BJ (cell line): ENCODE measurements at regions not wholly inside any gene's neighbourhood (a gene's known extent, or its start where the extent isn't known, plus 50 kb on each side); places are given as distances from the start of the nearest gene placed in this dataset.

ENCODE experiments used
- CTCF ChIA-PET: fragments of 350-600 bp; formaldehyde crosslinking; extraction: SDS; loops from one replicate; lab custom pipeline; 2021; ENCODE audit warnings: antibody characterized with exemption, inconsistent platforms; lab: Yijun Ruan, JAX
- POLR2A ChIA-PET: fragments of 300-600 bp; sonication (Branson Sonifier 250); formaldehyde crosslinking; extraction: SDS; loops from one replicate; lab custom pipeline; 2021; ENCODE audit warnings: antibody characterized with exemption; lab: Charles Lee
- DNase-seq: peaks from one replicate; pipeline ENCODE4 v3.0.0-alpha.2; 2011; ENCODE audit warnings: low read depth
- H3K27me3 ChIP-seq: 2 replicates; pipeline ENCODE4 v1.6.0; 2011; ENCODE audit warnings: low read length; ENCODE audit not compliant: control insufficient read depth, insufficient read depth
- H3K36me3 ChIP-seq: 2 replicates; pipeline ENCODE4 v1.5.1; 2011; ENCODE audit warnings: low read length; ENCODE audit not compliant: control insufficient read depth, insufficient read depth
- H3K4me3 ChIP-seq: 2 replicates; pipeline ENCODE4 v1.5.1; 2011; ENCODE audit warnings: low read depth, mild to moderate bottlenecking, control low read depth, low read length
- TF ChIP-seq, protein P1 (sequence below): IDR thresholded peaks from 2 replicates; pipeline ENCODE4 v1.5.1; 2011; ENCODE audit warnings: low read depth, mild to moderate bottlenecking, control low read depth, inconsistent platforms, low read length, moderate library complexity; ENCODE audit not compliant: insufficient read depth

GRCh38 chr12:67001251-67001650 is 267.9 kb upstream of the CAND1 start:
- POLR2A ChIA-PET: no interaction called here
- TF ChIP-seq, protein P1, sequence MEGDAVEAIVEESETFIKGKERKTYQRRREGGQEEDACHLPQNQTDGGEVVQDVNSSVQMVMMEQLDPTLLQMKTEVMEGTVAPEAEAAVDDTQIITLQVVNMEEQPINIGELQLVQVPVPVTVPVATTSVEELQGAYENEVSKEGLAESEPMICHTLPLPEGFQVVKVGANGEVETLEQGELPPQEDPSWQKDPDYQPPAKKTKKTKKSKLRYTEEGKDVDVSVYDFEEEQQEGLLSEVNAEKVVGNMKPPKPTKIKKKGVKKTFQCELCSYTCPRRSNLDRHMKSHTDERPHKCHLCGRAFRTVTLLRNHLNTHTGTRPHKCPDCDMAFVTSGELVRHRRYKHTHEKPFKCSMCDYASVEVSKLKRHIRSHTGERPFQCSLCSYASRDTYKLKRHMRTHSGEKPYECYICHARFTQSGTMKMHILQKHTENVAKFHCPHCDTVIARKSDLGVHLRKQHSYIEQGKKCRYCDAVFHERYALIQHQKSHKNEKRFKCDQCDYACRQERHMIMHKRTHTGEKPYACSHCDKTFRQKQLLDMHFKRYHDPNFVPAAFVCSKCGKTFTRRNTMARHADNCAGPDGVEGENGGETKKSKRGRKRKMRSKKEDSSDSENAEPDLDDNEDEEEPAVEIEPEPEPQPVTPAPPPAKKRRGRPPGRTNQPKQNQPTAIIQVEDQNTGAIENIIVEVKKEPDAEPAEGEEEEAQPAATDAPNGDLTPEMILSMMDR: no peak
- DNase-seq: no peak
- no peaks in the 10 kb centered on the region for H3K27me3 ChIP-seq
- no peaks in the 10 kb centered on the region for H3K36me3 ChIP-seq
- CTCF ChIA-PET: interaction anchor here (1.2 kb wide), 1 partner anchor 20 kb away, joined by 3 read pairs; no protein-coding TSS in a partner anchor
- no peak overlapping the region for H3K4me3 ChIP-seq

DNA sequence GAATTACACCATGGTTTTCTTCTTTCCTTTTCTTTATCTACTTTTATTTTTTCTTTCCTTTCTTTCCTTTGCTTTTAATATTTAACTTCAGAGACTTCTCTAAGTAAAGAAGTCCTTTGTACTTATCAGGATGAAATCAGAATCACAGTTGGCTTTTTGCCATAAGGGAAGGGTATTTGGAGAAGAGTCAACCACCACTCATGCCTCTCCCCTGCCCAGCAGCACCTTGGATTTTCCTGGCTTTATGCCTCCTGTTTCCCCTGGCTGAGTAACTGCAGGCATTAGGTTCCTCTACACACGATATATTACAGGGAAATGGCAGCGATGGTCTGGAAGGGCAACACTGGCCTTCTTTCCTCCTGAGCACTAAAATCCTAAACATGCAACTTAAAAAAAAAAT is 266.4 kb upstream of the CAND1 start:
- CTCF ChIA-PET: no interaction called here
- TF ChIP-seq, protein P1: no peak
- no peaks in the 10 kb centered on the region for H3K27me3 ChIP-seq
- POLR2A ChIA-PET: no interaction called here
- no peak overlapping the region for H3K4me3 ChIP-seq
- DNase-seq: no peak
- H3K36me3 ChIP-seq: no peaks in the 10 kb centered on the region

GRCh38 chr12:67006610-67007009 is 262.5 kb upstream of the CAND1 start:
- ChIA-PET POLR2A (no interaction called here), CTCF (no interaction called here)
- Histone ChIP-seq H3K4me3 (no peak overlapping the region), H3K27me3 (no peaks in the 10 kb centered on the region), H3K36me3 (no peaks in the 10 kb centered on the region)
- no peak for DNase-seq
- TF ChIP-seq, protein P1: no peak

- H3K27me3 ChIP-seq: no peaks in the 10 kb centered on the region
- H3K36me3 ChIP-seq: no peaks in the 10 kb centered on the region
- ChIA-PET POLR2A (no interaction called here), CTCF (interaction anchor here (2.8 kb wide), 1 partner anchor 11 kb away, joined by 10 read pairs; no protein-coding TSS in a partner anchor)
- TF ChIP-seq, protein P1: no peak
- no peak overlapping the region for H3K4me3 ChIP-seq
- no peak for DNase-seq
Observed at GRCh38 chr12:67014642-67015041, 254.5 kb upstream of the CAND1 start.

DNA sequence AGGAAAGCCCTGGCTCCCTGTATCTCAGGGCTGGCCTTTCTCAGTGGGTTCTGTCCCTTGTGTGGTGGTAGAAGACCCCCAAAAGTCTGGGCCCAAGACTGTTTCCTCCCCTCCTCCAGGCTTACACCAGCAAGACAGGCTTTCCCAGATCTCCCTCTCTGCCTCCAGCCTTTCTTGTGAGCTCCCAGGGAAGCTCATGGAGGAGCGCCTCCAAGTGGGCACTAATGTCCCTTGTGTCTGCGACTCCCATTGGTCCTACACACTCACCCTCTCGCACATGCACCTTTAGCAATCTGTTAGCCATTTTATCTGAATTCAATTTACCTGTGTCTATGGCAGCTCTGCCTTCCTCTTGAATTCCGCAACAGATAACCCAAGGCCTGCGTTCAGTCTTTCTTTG is 251.1 kb upstream of the CAND1 start:
- POLR2A ChIA-PET: no interaction called here
- DNase-seq: no peak
- TF ChIP-seq, protein P1: no peak
- no peaks in the 10 kb centered on the region for H3K27me3 ChIP-seq
- no peaks in the 10 kb centered on the region for H3K36me3 ChIP-seq
- CTCF ChIA-PET: no interaction called here
- no peak overlapping the region for H3K4me3 ChIP-seq
